GM19351 (cell line): ENCODE measurements at regions not wholly inside any gene's neighbourhood (a gene's known extent, or its start where the extent isn't known, plus 50 kb on each side); places are given as distances from the start of the nearest gene placed in this dataset.

Experiments
- ATAC-seq: cut with Tn5 transposase; IDR thresholded peaks from one replicate; pipeline ENCODE4 v1.9.1; 2021; ENCODE audit warnings: mild to moderate bottlenecking, moderate library complexity; ENCODE audit not compliant: unreplicated experiment

- ATAC-seq: no peak
Measured at GRCh38 chr5:42898760-42899159, 87.1 kb upstream of the SELENOP start.

- ATAC-seq: no peak
Measured at GRCh38 chr5:42896523-42896922, 84.8 kb upstream of the SELENOP start.

GRCh38 chr5:42894057-42894456, 82.4 kb upstream of the SELENOP start:
- no peak for ATAC-seq

- ATAC-seq: peak; percentile 92
Measured at GRCh38 chr5:42889311-42889933, 77.7 kb upstream of the SELENOP start.

- no peak for ATAC-seq
Measured at GRCh38 chr5:42888771-42889170, 77.1 kb upstream of the SELENOP start.

- ATAC-seq: no peak
Measured at GRCh38 chr5:42887575-42887974, 75.9 kb upstream of the SELENOP start.

- no peak for ATAC-seq
Measured at GRCh38 chr5:42887097-42887496, 75.4 kb upstream of the SELENOP start.

- no peak for ATAC-seq
Measured at GRCh38 chr5:42886635-42887034, 74.9 kb upstream of the SELENOP start.

GRCh38 chr5:42884326-42884725, 72.6 kb upstream of the SELENOP start:
- ATAC-seq: no peak

- ATAC-seq: no peak
Measured at GRCh38 chr5:42881416-42882117, 69.9 kb upstream of the SELENOP start.

- ATAC-seq: no peak
Measured at GRCh38 chr5:42880496-42881150, 68.9 kb upstream of the SELENOP start.

- no peak for ATAC-seq
Measured at GRCh38 chr5:42879291-42879690, 67.6 kb upstream of the SELENOP start.

GRCh38 chr5:42878550-42878949, 66.9 kb upstream of the SELENOP start:
- ATAC-seq: no peak

- ATAC-seq: no peak
Measured at GRCh38 chr5:42878041-42878440, 66.3 kb upstream of the SELENOP start.

- no peak for ATAC-seq
Measured at GRCh38 chr5:42877431-42877830, 65.7 kb upstream of the SELENOP start.

- ATAC-seq: no peak
Measured at GRCh38 chr5:42876375-42876844, 64.7 kb upstream of the SELENOP start.

GRCh38 chr5:42875785-42876374, 64.2 kb upstream of the SELENOP start:
- ATAC-seq: no peak

GRCh38 chr5:42875211-42875610, 63.5 kb upstream of the SELENOP start:
- ATAC-seq: no peak

GRCh38 chr5:42874621-42875198, 63.0 kb upstream of the SELENOP start:
- no peak for ATAC-seq

- no peak for ATAC-seq
Measured at GRCh38 chr5:42872865-42873264, 61.2 kb upstream of the SELENOP start.

GRCh38 chr5:42870882-42871418, 59.3 kb upstream of the SELENOP start:
- no peak for ATAC-seq
